ENCODE measurements at regions not wholly inside any gene's neighbourhood (a gene's known extent, or its start where the extent isn't known, plus 50 kb on each side); places are given as distances from the start of the nearest gene placed in this dataset.
"Not testable (repeated sequence)": the region's sequence is repeated elsewhere in the genome, so short reads cannot be mapped to it uniquely, and the experiment has no call there.

GRCh38 chr7:56697058-56697457, 435.2 kb downstream of the ZNF479 start:
- not testable (repeated sequence) for H3K27me3 Mint-ChIP-seq; H3K9me3 Mint-ChIP-seq (ENCODE audit: low read depth); H3K4me1 Mint-ChIP-seq (ENCODE audit: low read depth); H3K36me3 Mint-ChIP-seq; H3K4me3 Mint-ChIP-seq; H3K27ac Mint-ChIP-seq

- no peak overlapping the region for H3K4me3 Mint-ChIP-seq
- no peak overlapping the region for H3K27ac Mint-ChIP-seq
- H3K9me3 Mint-ChIP-seq (ENCODE audit: low read depth) = peaks cover 36% of the 10 kb centered on the region
- no peaks in the 10 kb centered on the region for H3K4me1 Mint-ChIP-seq (ENCODE audit: low read depth)
- no peaks in the 10 kb centered on the region for H3K27me3 Mint-ChIP-seq
- H3K36me3 Mint-ChIP-seq = peaks cover 9% of the 10 kb centered on the region
These were observed 445.9 kb downstream of the ZNF479 start for GRCh38 chr7:56686276-56686859.

- H3K9me3 Mint-ChIP-seq (ENCODE audit: low read depth) = peaks cover 40% of the 10 kb centered on the region
- no peak overlapping the region for H3K4me3 Mint-ChIP-seq
- H3K36me3 Mint-ChIP-seq = peaks cover 12% of the 10 kb centered on the region
- H3K27me3 Mint-ChIP-seq = no peaks in the 10 kb centered on the region
- no peaks in the 10 kb centered on the region for H3K4me1 Mint-ChIP-seq (ENCODE audit: low read depth)
- no peak overlapping the region for H3K27ac Mint-ChIP-seq
These were observed 493.0 kb downstream of the ZNF479 start for GRCh38 chr7:56639173-56639746.

- no peak overlapping the region for H3K27ac Mint-ChIP-seq
- no peaks in the 10 kb centered on the region for H3K27me3 Mint-ChIP-seq
- peaks cover 25% of the 10 kb centered on the region for H3K9me3 Mint-ChIP-seq (ENCODE audit: low read depth)
- H3K4me1 Mint-ChIP-seq (ENCODE audit: low read depth) = no peaks in the 10 kb centered on the region
- H3K36me3 Mint-ChIP-seq = no peaks in the 10 kb centered on the region
- no peak overlapping the region for H3K4me3 Mint-ChIP-seq
These were observed 493.7 kb upstream of the NUPR2 start for GRCh38 chr7:56609852-56610355.

- no peaks in the 10 kb centered on the region for H3K36me3 Mint-ChIP-seq
- H3K27ac Mint-ChIP-seq = no peak overlapping the region
- H3K4me1 Mint-ChIP-seq (ENCODE audit: low read depth) = no peaks in the 10 kb centered on the region
- H3K4me3 Mint-ChIP-seq = no peak overlapping the region
- H3K9me3 Mint-ChIP-seq (ENCODE audit: low read depth) = peaks cover 24% of the 10 kb centered on the region
- H3K27me3 Mint-ChIP-seq = no peaks in the 10 kb centered on the region
These were observed 488.9 kb upstream of the NUPR2 start for GRCh38 chr7:56605146-56605545.

- Mint-ChIP-seq H3K9me3 (ENCODE audit: low read depth) (peaks cover 27% of the 10 kb centered on the region), H3K36me3 (no peaks in the 10 kb centered on the region), H3K4me1 (ENCODE audit: low read depth) (no peaks in the 10 kb centered on the region), H3K27me3 (no peaks in the 10 kb centered on the region), H3K4me3 (no peak overlapping the region), H3K27ac (no peak overlapping the region)
These were observed 462.4 kb upstream of the NUPR2 start for GRCh38 chr7:56578612-56579011.

GRCh38 chr7:56570968-56571367, 454.8 kb upstream of the NUPR2 start:
- Mint-ChIP-seq H3K4me1 (ENCODE audit: low read depth) (no peaks in the 10 kb centered on the region), H3K27me3 (no peaks in the 10 kb centered on the region), H3K27ac (no peak overlapping the region), H3K4me3 (no peak overlapping the region), H3K36me3 (no peaks in the 10 kb centered on the region), H3K9me3 (ENCODE audit: low read depth) (peaks cover 4% of the 10 kb centered on the region)

- H3K9me3 Mint-ChIP-seq (ENCODE audit: low read depth) = peaks cover 11% of the 10 kb centered on the region
- no peaks in the 10 kb centered on the region for H3K27me3 Mint-ChIP-seq
- no peak overlapping the region for H3K27ac Mint-ChIP-seq
- no peak overlapping the region for H3K4me3 Mint-ChIP-seq
- peaks cover 3% of the 10 kb centered on the region for H3K36me3 Mint-ChIP-seq
- H3K4me1 Mint-ChIP-seq (ENCODE audit: low read depth) = no peaks in the 10 kb centered on the region
These were observed 422.6 kb upstream of the NUPR2 start for GRCh38 chr7:56538541-56539429.

GRCh38 chr7:56537952-56538351, 421.7 kb upstream of the NUPR2 start:
- H3K36me3 Mint-ChIP-seq = peaks cover 3% of the 10 kb centered on the region
- H3K9me3 Mint-ChIP-seq (ENCODE audit: low read depth) = peaks cover 16% of the 10 kb centered on the region
- no peaks in the 10 kb centered on the region for H3K27me3 Mint-ChIP-seq
- H3K27ac Mint-ChIP-seq = no peak overlapping the region
- no peaks in the 10 kb centered on the region for H3K4me1 Mint-ChIP-seq (ENCODE audit: low read depth)
- H3K4me3 Mint-ChIP-seq = no peak overlapping the region

GRCh38 chr7:56537477-56537876, 421.3 kb upstream of the NUPR2 start:
- Mint-ChIP-seq H3K36me3 (peaks cover 3% of the 10 kb centered on the region), H3K4me3 (no peak overlapping the region), H3K4me1 (ENCODE audit: low read depth) (no peaks in the 10 kb centered on the region), H3K27ac (no peak overlapping the region), H3K27me3 (no peaks in the 10 kb centered on the region), H3K9me3 (ENCODE audit: low read depth) (peaks cover 16% of the 10 kb centered on the region)

GRCh38 chr7:56495165-56495564, 378.9 kb upstream of the NUPR2 start:
- H3K9me3 Mint-ChIP-seq (ENCODE audit: low read depth) = peaks cover 11% of the 10 kb centered on the region

GRCh38 chr7:56493704-56494450, 377.7 kb upstream of the NUPR2 start:
- no peaks in the 10 kb centered on the region for H3K4me1 Mint-ChIP-seq (ENCODE audit: low read depth)
- H3K27me3 Mint-ChIP-seq = no peaks in the 10 kb centered on the region
- H3K4me3 Mint-ChIP-seq = no peak overlapping the region
- no peaks in the 10 kb centered on the region for H3K36me3 Mint-ChIP-seq
- H3K9me3 Mint-ChIP-seq (ENCODE audit: low read depth) = peaks cover 4% of the 10 kb centered on the region
- H3K27ac Mint-ChIP-seq = no peak overlapping the region

More at GRCh38 chr7:56495165-56495564, 378.9 kb upstream of the NUPR2 start:
- Mint-ChIP-seq H3K4me3 (no peak overlapping the region), H3K27me3 (no peaks in the 10 kb centered on the region), H3K4me1 (ENCODE audit: low read depth) (no peaks in the 10 kb centered on the region), H3K27ac (no peak overlapping the region), H3K36me3 (no peaks in the 10 kb centered on the region)

GRCh38 chr7:56493196-56493595, 377.0 kb upstream of the NUPR2 start:
- peaks cover 4% of the 10 kb centered on the region for H3K9me3 Mint-ChIP-seq (ENCODE audit: low read depth)
- no peaks in the 10 kb centered on the region for H3K4me1 Mint-ChIP-seq (ENCODE audit: low read depth)
- H3K4me3 Mint-ChIP-seq = no peak overlapping the region
- no peaks in the 10 kb centered on the region for H3K36me3 Mint-ChIP-seq
- H3K27ac Mint-ChIP-seq = no peak overlapping the region
- no peaks in the 10 kb centered on the region for H3K27me3 Mint-ChIP-seq

- no peaks in the 10 kb centered on the region for H3K36me3 Mint-ChIP-seq
- H3K4me3 Mint-ChIP-seq = no peak overlapping the region
- H3K27me3 Mint-ChIP-seq = no peaks in the 10 kb centered on the region
- H3K27ac Mint-ChIP-seq = no peak overlapping the region
- H3K4me1 Mint-ChIP-seq (ENCODE audit: low read depth) = no peaks in the 10 kb centered on the region
- H3K9me3 Mint-ChIP-seq (ENCODE audit: low read depth) = peaks cover 4% of the 10 kb centered on the region
These were observed 375.6 kb upstream of the NUPR2 start for GRCh38 chr7:56491636-56492425.

All from activated naive CD8-positive, alpha-beta T cell (primary cell).